Skin epidermis (tissue), 12 donors: ENCODE measurements at regions not wholly inside any gene's neighbourhood (a gene's known extent, or its start where the extent isn't known, plus 50 kb on each side); places are given as distances from the start of the nearest gene placed in this dataset.

Source experiments
- H3K27ac ChIP-seq, 21 experiments: fragments of 200-600 bp; sonication (generic) in 11 of 21; one replicate each; pipeline ENCODE4 v1.5.0; 2020; ENCODE audit warnings: mild to moderate bottlenecking in 3 of 21, inconsistent platforms in 2 of 21, moderate library complexity in 2 of 21
- H3K4me3 ChIP-seq, 7 experiments: fragments of 200-600 bp; sonication (generic) in 2 of 7; one replicate each; pipeline ENCODE4 v1.5.0; 2020; ENCODE audit warnings: inconsistent platforms in 2 of 7, mild to moderate bottlenecking in 2 of 7, moderate library complexity in 1 of 7

DNA sequence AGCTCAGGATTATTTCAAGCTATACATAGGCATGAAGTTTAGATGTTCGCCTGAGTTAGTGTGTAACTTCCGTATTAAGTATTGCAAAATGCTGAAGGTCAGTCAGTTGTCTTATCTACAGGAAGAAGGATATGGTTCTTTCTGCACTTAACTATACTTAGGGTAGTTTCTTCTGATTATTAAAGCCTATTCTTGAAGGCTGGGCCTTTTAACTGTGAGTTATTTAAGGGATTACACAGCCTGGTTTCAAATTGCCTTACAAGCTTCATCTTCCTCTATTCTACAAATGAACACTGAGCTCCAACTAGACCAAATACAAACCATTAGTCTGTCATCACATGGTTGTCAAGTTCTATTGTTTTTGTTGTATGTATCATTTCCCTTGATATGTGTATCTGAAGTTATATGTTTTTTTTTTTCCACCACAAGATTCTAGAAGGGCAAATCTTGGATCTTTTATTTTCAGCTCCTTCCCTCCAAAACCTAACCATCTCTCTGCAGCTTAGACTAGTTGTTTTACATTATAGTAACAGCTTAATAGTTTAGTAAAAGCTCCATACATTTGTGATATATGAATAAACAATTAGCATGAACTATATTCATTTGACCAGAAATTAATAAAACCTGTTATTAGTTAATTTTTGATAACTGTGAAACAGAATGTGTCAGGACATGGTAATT is 272.9 kb upstream of the KCNMB2 start:
- H3K27ac ChIP-seq = no peak overlapping the region
- H3K4me3 ChIP-seq = no peak overlapping the region

- Histone ChIP-seq H3K4me3 (no peak overlapping the region), H3K27ac (no peak overlapping the region)
Observed at GRCh38 chr3:178267158-178267844, 268.9 kb upstream of the KCNMB2 start.

GRCh38 chr3:178270838-178271237 is 265.4 kb upstream of the KCNMB2 start:
- Histone ChIP-seq H3K4me3 (no peak overlapping the region), H3K27ac (no peak overlapping the region)

GRCh38 chr3:178271740-178272387 is 264.4 kb upstream of the KCNMB2 start:
- Histone ChIP-seq H3K4me3 (no peak overlapping the region), H3K27ac (no peak overlapping the region)

GRCh38 chr3:178272841-178273240 is 263.4 kb upstream of the KCNMB2 start:
- no peak overlapping the region for H3K4me3 ChIP-seq
- no peak overlapping the region for H3K27ac ChIP-seq

DNA sequence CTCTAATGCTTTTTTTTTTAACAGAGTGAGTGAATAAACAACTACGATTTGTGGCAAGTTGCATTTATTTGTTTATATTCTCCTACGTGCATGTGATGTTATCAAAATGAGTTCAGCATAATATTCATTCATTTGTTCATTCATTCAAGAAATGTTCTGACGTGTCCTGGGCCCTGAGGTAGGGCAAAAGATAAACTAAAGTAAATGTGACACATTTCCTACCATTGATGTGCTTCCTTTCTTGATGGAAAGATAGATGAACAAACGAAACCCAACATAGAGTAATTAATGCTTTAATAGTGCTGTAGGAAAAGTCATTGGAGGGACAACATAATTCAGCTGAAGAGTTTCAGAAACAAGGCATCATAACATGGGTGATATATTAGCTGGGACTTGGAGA is 261.5 kb upstream of the KCNMB2 start:
- Histone ChIP-seq H3K27ac (no peak overlapping the region), H3K4me3 (no peak overlapping the region)

GRCh38 chr3:178275311-178275710 is 260.9 kb upstream of the KCNMB2 start:
- Histone ChIP-seq H3K4me3 (no peak overlapping the region), H3K27ac (no peak overlapping the region)

- H3K4me3 ChIP-seq = no peak overlapping the region
- H3K27ac ChIP-seq = no peak overlapping the region
Observed at GRCh38 chr3:178275793-178276192, 260.4 kb upstream of the KCNMB2 start.

DNA sequence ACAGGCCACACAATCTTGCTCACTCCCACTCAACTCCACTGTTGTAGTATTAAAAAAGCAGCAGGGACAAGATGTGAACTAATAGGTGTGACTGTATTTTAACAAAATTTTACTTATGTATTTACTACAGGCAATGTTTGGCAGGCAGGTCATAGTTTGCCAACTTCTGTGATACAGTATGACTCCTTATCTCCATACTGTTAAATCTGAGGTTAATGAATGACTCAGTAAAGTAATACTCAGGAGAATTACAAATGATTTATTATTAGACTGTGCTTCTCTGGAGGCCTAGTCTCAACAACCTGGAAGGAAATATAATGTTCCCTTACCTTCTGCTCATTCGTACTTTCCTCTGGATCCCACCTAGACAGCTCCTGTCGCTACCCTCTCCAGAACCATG is 258.6 kb upstream of the KCNMB2 start:
- H3K27ac ChIP-seq = no peak overlapping the region
- no peak overlapping the region for H3K4me3 ChIP-seq

DNA sequence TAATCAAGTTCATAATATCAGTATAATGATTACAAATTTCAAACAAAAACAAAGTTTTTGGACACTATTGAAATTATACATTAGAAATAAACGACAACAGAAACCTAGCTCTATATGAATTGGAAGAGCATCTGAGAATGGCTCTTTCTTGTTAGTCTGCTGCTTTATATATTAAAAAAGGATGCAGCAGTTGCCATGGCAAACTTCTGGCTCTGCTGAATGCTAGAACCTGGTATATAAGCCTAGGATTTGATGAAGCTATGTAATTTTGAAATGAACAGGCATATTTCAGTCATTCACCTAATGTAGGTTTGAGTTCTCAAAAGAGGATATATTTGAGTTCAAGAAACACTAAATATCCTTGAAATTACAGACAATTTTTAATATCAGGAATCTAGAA is 252.7 kb upstream of the KCNMB2 start:
- Histone ChIP-seq H3K27ac (no peak overlapping the region), H3K4me3 (no peak overlapping the region)

DNA sequence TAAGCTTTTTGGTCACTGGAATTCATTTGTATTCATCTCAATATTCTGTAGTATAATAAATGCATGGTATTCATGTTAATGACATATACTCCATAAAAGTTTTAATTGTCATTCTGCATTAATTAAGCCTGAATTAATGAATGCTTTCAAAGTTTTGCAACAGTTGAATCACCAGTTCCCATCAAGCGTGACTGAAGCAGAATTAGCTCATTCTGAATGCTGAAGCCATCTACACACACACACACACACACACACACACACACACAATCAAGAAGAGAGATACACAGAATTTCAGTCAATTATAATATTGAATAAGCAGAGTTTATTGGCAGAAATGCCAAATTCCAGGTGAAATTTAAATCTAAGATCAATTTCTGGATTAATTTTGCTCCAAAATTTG is 252.1 kb upstream of the KCNMB2 start:
- H3K27ac ChIP-seq = no peak overlapping the region

DNA sequence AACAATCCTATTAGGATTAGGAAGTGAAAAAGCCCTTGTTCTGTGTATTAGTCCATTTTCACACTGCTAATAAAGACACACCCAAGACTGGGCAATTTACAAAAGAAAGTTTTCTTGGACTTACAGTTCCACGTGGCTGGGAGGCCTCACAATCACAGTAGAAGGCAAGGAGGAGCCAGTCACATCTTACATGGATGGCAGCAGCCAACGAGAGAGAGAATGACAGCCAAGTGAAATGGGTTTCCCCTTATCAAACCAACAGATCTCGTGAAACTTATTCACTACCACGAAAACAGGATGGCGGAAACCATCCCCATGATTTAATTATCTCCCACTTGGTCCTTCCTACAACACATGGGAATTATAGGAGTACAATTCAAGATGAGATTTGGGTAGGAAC is 248.2 kb upstream of the KCNMB2 start:
- no peak overlapping the region for H3K4me3 ChIP-seq
- H3K27ac ChIP-seq = no peak overlapping the region

More for the DNA sequence above, 252.1 kb upstream of the KCNMB2 start:
- no peak overlapping the region for H3K4me3 ChIP-seq

GRCh38 chr3:178289544-178290160 is 246.6 kb upstream of the KCNMB2 start:
- Histone ChIP-seq H3K4me3 (no peak overlapping the region), H3K27ac (no peak overlapping the region)

DNA sequence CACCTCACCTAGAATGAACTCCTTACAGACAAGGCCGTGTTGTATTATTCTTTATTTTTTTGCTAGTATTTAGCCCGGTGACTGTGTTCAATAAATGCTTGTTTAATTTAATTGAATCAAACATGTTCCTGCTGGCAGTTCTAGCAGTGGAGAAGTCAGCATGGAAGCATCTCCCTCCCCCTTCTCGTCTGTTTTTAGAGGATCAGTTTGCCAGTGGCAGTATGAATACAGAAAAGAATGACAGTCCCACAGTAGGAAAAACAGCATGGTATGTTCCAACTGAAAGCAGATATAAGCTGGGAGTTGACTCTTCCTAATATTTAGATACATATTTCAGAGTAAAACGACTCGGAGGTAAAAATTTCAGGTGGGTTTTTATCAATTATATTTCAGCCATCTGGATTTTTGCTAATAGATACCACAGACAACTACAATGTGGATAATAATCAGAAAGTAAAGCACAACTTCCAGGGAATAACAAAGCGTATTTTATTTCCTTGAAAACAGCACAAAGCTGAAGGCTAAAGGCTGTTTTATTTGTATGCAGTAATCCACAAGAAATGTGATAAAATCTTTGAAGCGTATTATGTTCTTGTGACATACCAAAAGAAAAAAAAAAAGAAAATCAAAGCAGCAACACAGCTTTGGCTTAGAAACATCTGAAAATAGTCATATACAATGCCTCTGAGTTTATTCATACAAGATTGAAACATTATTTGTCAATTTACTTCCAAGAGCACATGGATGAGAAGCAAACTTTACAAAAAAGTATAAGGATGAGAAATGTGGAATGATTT is 244.5 kb upstream of the KCNMB2 start:
- Histone ChIP-seq H3K27ac (peak overlapping the region in 2 of 21 experiments; percentile 7 to 27), H3K4me3 (no peak overlapping the region)

- Histone ChIP-seq H3K27ac (no peak overlapping the region), H3K4me3 (no peak overlapping the region)
Observed at GRCh38 chr3:178295292-178295912, 240.8 kb upstream of the KCNMB2 start.

DNA sequence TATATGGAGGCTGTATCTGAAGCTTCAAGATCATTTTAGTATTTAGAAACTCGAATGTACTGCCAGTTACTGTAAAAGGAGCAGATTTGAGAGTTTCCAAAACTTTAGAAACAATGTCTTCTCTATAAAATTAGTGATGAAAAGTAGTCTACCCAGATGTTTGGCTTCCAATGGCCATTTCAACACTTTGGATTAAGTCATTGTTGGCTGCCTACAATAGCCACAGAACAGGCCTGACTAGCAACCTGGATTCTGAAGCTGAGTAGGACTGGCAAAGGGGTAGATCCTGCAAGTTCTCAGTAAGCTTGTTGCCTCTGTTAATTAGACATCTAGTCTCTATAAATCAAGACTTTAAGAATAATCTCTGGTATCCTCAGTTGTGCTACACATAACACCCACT is 239.0 kb upstream of the KCNMB2 start:
- Histone ChIP-seq H3K27ac (no peak overlapping the region), H3K4me3 (no peak overlapping the region)

DNA sequence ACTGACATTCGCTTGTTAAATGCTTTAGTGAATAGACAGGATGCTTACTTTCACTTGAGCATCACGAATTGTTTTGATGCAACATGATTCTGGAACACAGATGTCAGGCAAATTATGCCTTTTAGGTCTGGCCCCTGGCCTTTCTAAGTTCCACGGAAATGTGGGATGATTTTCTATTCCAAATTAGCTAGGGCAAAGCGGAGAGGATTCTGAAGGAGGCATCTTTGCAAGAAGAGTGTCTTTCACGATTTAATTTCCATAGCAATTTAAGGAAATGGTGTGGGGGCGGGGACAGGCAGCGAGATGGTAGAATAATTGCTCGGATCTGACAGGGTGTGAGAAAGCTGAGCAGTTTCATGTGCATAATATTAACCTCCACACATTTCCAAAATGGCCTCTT is 238.5 kb upstream of the KCNMB2 start:
- Histone ChIP-seq H3K27ac (no peak overlapping the region), H3K4me3 (no peak overlapping the region)

GRCh38 chr3:178300441-178300959 is 235.7 kb upstream of the KCNMB2 start:
- Histone ChIP-seq H3K4me3 (no peak overlapping the region), H3K27ac (no peak overlapping the region)
